ENCODE measurements at regions not wholly inside any gene's neighbourhood (a gene's known extent, or its start where the extent isn't known, plus 50 kb on each side); places are given as distances from the start of the nearest gene placed in this dataset.

GRCh38 chr6:169075211-169075914, 178.3 kb downstream of the THBS2 start:
- ChIA-PET POLR2A (interaction anchor here (3.1 kb wide), 1 partner anchor 22 kb away, joined by 26 read pairs; no protein-coding TSS in a partner anchor), CTCF (interaction anchor here (1.4 kb wide), 2 partner anchors 10 to 116 kb away, joined by 4 to 5 read pairs; no protein-coding TSS in a partner anchor)
- no peak for TF ChIP-seq CTCF (IDR thresholded peaks at IDR 0.05; ENCODE audit: insufficient read depth, low read length, missing control alignments)
- H3K4me3 ChIP-seq (ENCODE audit: low read depth, low read length), result no peak overlapping the region; the same call in 1 of the 2 replicates
- DNase-seq (ENCODE audit: low read depth, low spot score), result peak; percentile 67

GRCh38 chr6:169074526-169074925, 179.1 kb downstream of the THBS2 start:
- ChIA-PET POLR2A (interaction anchor here (0.6 to 3.1 kb wide), 3 partner anchors 23 to 544 kb away, joined by 3 to 26 read pairs (median 4); no protein-coding TSS in a partner anchor), CTCF (interaction anchor here (1.4 to 1.5 kb wide), 3 partner anchors 11 to 116 kb away, joined by 3 to 5 read pairs (median 4); no protein-coding TSS in a partner anchor)

GRCh38 chr6:169073311-169073710, 180.3 kb downstream of the THBS2 start:
- POLR2A ChIA-PET, result interaction anchor here (0.7 to 3.1 kb wide), 8 partner anchors 14 to 178 kb away, joined by 3 to 26 read pairs (median 4); no protein-coding TSS in a partner anchor
- peak; percentile 98 for DNase-seq (ENCODE audit: low read depth, low spot score)
- no peak for TF ChIP-seq CTCF (IDR thresholded peaks at IDR 0.05; ENCODE audit: insufficient read depth, low read length, missing control alignments)
- CTCF ChIA-PET, result interaction anchor here (1.2 to 1.5 kb wide), 2 partner anchors 13 to 117 kb away, joined by 3 read pairs; no protein-coding TSS in a partner anchor
- H3K4me3 ChIP-seq (ENCODE audit: low read depth, low read length), result no peak overlapping the region

More at GRCh38 chr6:169074526-169074925, 179.1 kb downstream of the THBS2 start:
- peak; percentile 42 for DNase-seq (ENCODE audit: low read depth, low spot score)
- no peak overlapping the region for H3K4me3 ChIP-seq (ENCODE audit: low read depth, low read length)
- TF ChIP-seq CTCF (IDR thresholded peaks at IDR 0.05; ENCODE audit: insufficient read depth, low read length, missing control alignments), result no peak

- DNase-seq (ENCODE audit: low read depth, low spot score), result no peak
- POLR2A ChIA-PET, result interaction anchor here (1.2 to 3.1 kb wide), 6 partner anchors 25 to 178 kb away, joined by 3 to 26 read pairs (median 6); no protein-coding TSS in a partner anchor
- CTCF ChIA-PET, result interaction anchor here (1.2 kb wide), 1 partner anchor 118 kb away, joined by 3 read pairs; no protein-coding TSS in a partner anchor
- H3K4me3 ChIP-seq (ENCODE audit: low read depth, low read length), result no peak overlapping the region
- no peak for TF ChIP-seq CTCF (IDR thresholded peaks at IDR 0.05; ENCODE audit: insufficient read depth, low read length, missing control alignments)
Observed at GRCh38 chr6:169072127-169073042, 181.3 kb downstream of the THBS2 start.

GRCh38 chr6:169071394-169071793, 182.3 kb downstream of the THBS2 start:
- no peak overlapping the region for H3K4me3 ChIP-seq (ENCODE audit: low read depth, low read length)
- ChIA-PET POLR2A (interaction anchor here (0.8 to 1.3 kb wide), 4 partner anchors 26 to 181 kb away, joined by 3 to 7 read pairs (median 4); no protein-coding TSS in a partner anchor), CTCF (interaction anchor here (0.8 kb wide), 1 partner anchor 82 kb away, joined by 3 read pairs; no protein-coding TSS in a partner anchor)
- DNase-seq (ENCODE audit: low read depth, low spot score), result no peak
- no peak for TF ChIP-seq CTCF (IDR thresholded peaks at IDR 0.05; ENCODE audit: insufficient read depth, low read length, missing control alignments)

Data from AG04449 (cell line).